HG02642 (cell line): ENCODE measurements at regions not wholly inside any gene's neighbourhood (a gene's known extent, or its start where the extent isn't known, plus 50 kb on each side); places are given as distances from the start of the nearest gene placed in this dataset.
"Not testable (repeated sequence)": the region's sequence is repeated elsewhere in the genome, so short reads cannot be mapped to it uniquely, and the experiment has no call there.

ENCODE experiments used
- ATAC-seq: cut with Tn5 transposase; IDR thresholded peaks from one replicate; pipeline ENCODE4 v1.9.1; 2021; ENCODE audit warnings: mild to moderate bottlenecking; ENCODE audit not compliant: unreplicated experiment, poor library complexity

- ATAC-seq = no peak
Observed at GRCh38 chr2:2502201-2502549, 171.1 kb upstream of the MYT1L start.

- no peak for ATAC-seq
Observed at GRCh38 chr2:2501454-2502200, 170.6 kb upstream of the MYT1L start.

- ATAC-seq = no peak
Observed at GRCh38 chr2:2495606-2496005, 164.5 kb upstream of the MYT1L start.

- ATAC-seq = no peak
Observed at GRCh38 chr2:2493496-2493895, 162.4 kb upstream of the MYT1L start.

- no peak for ATAC-seq
Observed at GRCh38 chr2:2492800-2493199, 161.7 kb upstream of the MYT1L start.

- ATAC-seq = no peak
Observed at GRCh38 chr2:2491964-2492363, 160.9 kb upstream of the MYT1L start.

- no peak for ATAC-seq
Observed at GRCh38 chr2:2484301-2484700, 153.2 kb upstream of the MYT1L start.

- ATAC-seq = no peak
Observed at GRCh38 chr2:2482851-2483250, 151.8 kb upstream of the MYT1L start.

GRCh38 chr2:2472881-2473280 lies 141.8 kb upstream of the MYT1L start:
- no peak for ATAC-seq

- no peak for ATAC-seq
Observed at GRCh38 chr2:2472044-2472443, 141.0 kb upstream of the MYT1L start.

- no peak for ATAC-seq
Observed at GRCh38 chr2:2466534-2466933, 135.5 kb upstream of the MYT1L start.

- ATAC-seq = no peak
Observed at GRCh38 chr2:2464643-2465042, 133.6 kb upstream of the MYT1L start.

- ATAC-seq = no peak
Observed at GRCh38 chr2:2464094-2464493, 133.0 kb upstream of the MYT1L start.

- no peak for ATAC-seq
Observed at GRCh38 chr2:2456721-2457120, 125.6 kb upstream of the MYT1L start.

- ATAC-seq = no peak
Observed at GRCh38 chr2:2455151-2455550, 124.1 kb upstream of the MYT1L start.

GRCh38 chr2:2452961-2453360 lies 121.9 kb upstream of the MYT1L start:
- ATAC-seq = no peak

GRCh38 chr2:2451275-2451674 lies 120.2 kb upstream of the MYT1L start:
- ATAC-seq = not testable (repeated sequence)

- no peak for ATAC-seq
Observed at GRCh38 chr2:2448178-2448577, 117.1 kb upstream of the MYT1L start.

- ATAC-seq = no peak
Observed at GRCh38 chr2:2422621-2423020, 91.5 kb upstream of the MYT1L start.

GRCh38 chr2:2413525-2413924 lies 82.5 kb upstream of the MYT1L start:
- ATAC-seq = no peak

- ATAC-seq = no peak
Observed at GRCh38 chr2:2410987-2411386, 79.9 kb upstream of the MYT1L start.

- no peak for ATAC-seq
Observed at GRCh38 chr2:2409481-2409880, 78.4 kb upstream of the MYT1L start.

GRCh38 chr2:2405780-2406179 lies 74.7 kb upstream of the MYT1L start:
- ATAC-seq = no peak
